Dermis microvascular lymphatic vessel endothelial cell (primary cell): ENCODE measurements at regions not wholly inside any gene's neighbourhood (a gene's known extent, or its start where the extent isn't known, plus 50 kb on each side); places are given as distances from the start of the nearest gene placed in this dataset.
"Not testable (repeated sequence)": the region's sequence is repeated elsewhere in the genome, so short reads cannot be mapped to it uniquely, and the experiment has no call there.

Experiments
- DNase-seq, 2 donors: peaks; one replicate each; pipeline versions ENCODE4 v3.0.0 to v3.0.0-alpha.2; 2010; ENCODE audit warnings: low read depth in 2 of 2

- no peak for DNase-seq
Measured at GRCh38 chr5:154547551-154547950, 69.5 kb upstream of the HAND1 start.

- DNase-seq = no peak
Measured at GRCh38 chr5:154546719-154547118, 68.7 kb upstream of the HAND1 start.

- no peak for DNase-seq
Measured at GRCh38 chr5:154544646-154545045, 66.6 kb upstream of the HAND1 start.

- no peak for DNase-seq
Measured at GRCh38 chr5:154543380-154543779, 65.4 kb upstream of the HAND1 start.

GRCh38 chr5:154542581-154542980 is 64.6 kb upstream of the HAND1 start:
- no peak for DNase-seq

GRCh38 chr5:154542000-154542399 is 64.0 kb upstream of the HAND1 start:
- no peak for DNase-seq

GRCh38 chr5:154541553-154541952 is 63.5 kb upstream of the HAND1 start:
- no peak for DNase-seq

GRCh38 chr5:154540600-154540999 is 62.6 kb upstream of the HAND1 start:
- no peak for DNase-seq

GRCh38 chr5:154538492-154538891 is 60.5 kb upstream of the HAND1 start:
- no peak for DNase-seq

- not testable (repeated sequence) for DNase-seq
Measured at GRCh38 chr5:154536439-154536838, 58.4 kb upstream of the HAND1 start.

- DNase-seq = no peak
Measured at GRCh38 chr5:154535535-154535934, 57.5 kb upstream of the HAND1 start.

GRCh38 chr5:154534457-154535050 is 56.5 kb upstream of the HAND1 start:
- DNase-seq = no peak

- no peak for DNase-seq
Measured at GRCh38 chr5:154529282-154529681, 51.3 kb upstream of the HAND1 start.

- DNase-seq = no peak
Measured at GRCh38 chr5:154528005-154528594, 50.1 kb upstream of the HAND1 start.
